Endothelial cell of umbilical vein (primary cell): ENCODE measurements at regions not wholly inside any gene's neighbourhood (a gene's known extent, or its start where the extent isn't known, plus 50 kb on each side); places are given as distances from the start of the nearest gene placed in this dataset.

ENCODE experiments used
- BruUV-seq: library from RNA; stranded (reverse); fragments of 400-500 nt; replicated peaks from 2 replicates; lab custom pipeline; 2021; lab: Mats Ljungman, UMichigan
- CTCF ChIA-PET: fragments of 300-600, 350-600 bp; sonication (Branson Sonifier 250); formaldehyde crosslinking; loops from one replicate; lab custom pipeline; 2021; ENCODE audit warnings: antibody characterized with exemption, inconsistent platforms; lab: Charles Lee
- POLR2A ChIA-PET: fragments of 300-600, 350-600 bp; sonication (Branson Sonifier 250); formaldehyde crosslinking; loops from one replicate; lab custom pipeline; 2021; ENCODE audit warnings: antibody characterized with exemption, inconsistent platforms; lab: Charles Lee
- DNase-seq: peaks from one replicate; pipeline ENCODE4 v3.0.0-alpha.2; 2011; ENCODE audit warnings: low read depth, low spot score
- FAIRE-seq: peaks from 2 replicates; lab custom pipeline; 2011; peaks lifted over from hg19 to GRCh38; lab: Jason Lieb, UNC
- H2AFZ ChIP-seq: 2 replicates; pipeline ENCODE4 v1.6.0; 2012; ENCODE audit warnings: low read depth, low read length, control low read depth, inconsistent platforms
- H3K27ac ChIP-seq: 2 replicates; pipeline ENCODE4 v1.5.1; 2011; ENCODE audit warnings: low read depth, mild to moderate bottlenecking, control low read depth, low read length, moderate library complexity; ENCODE audit not compliant: insufficient read depth
- H3K27me3 ChIP-seq, 2 experiments: 2 replicates each; pipeline versions ENCODE4 v1.6.0 to v1.6.1; 2011; ENCODE audit warnings: low read length in 2 of 2, mixed read lengths in 1 of 2; ENCODE audit not compliant: control insufficient read depth in 2 of 2, insufficient read depth in 2 of 2
- H3K36me3 ChIP-seq, 2 experiments: 2 replicates in 1 of 2; 3 replicates in 1 of 2; pipeline ENCODE4 v1.5.1; 2011; ENCODE audit warnings: low read length in 2 of 2, mild to moderate bottlenecking in 1 of 2, moderate library complexity in 1 of 2; ENCODE audit not compliant: control insufficient read depth in 2 of 2, insufficient read depth in 2 of 2; ENCODE audit errors: extremely low read depth in 1 of 2
- H3K4me1 ChIP-seq: 3 replicates; pipeline ENCODE4 v1.5.1; 2011; ENCODE audit warnings: mild to moderate bottlenecking, low read length; ENCODE audit not compliant: control insufficient read depth, insufficient read depth; ENCODE audit errors: extremely low read depth
- H3K4me2 ChIP-seq: 2 replicates; pipeline ENCODE4 v1.6.1; 2011; ENCODE audit warnings: low read length, control low read depth, mixed read lengths; ENCODE audit not compliant: insufficient read depth
- H3K4me3 ChIP-seq, 3 experiments: fragments of 200-600 bp in 1 of 3; sonication (generic), shearing (Covaris generic) in 1 of 3; replicated peaks in 1 of 3; 2 replicates each; pipeline ENCODE4 v1.5.1; 2011 to 2016; ENCODE audit warnings: control low read depth in 3 of 3, low read length in 3 of 3, mild to moderate bottlenecking in 2 of 3, inconsistent platforms in 1 of 3, low read depth in 1 of 3, moderate library complexity in 1 of 3; ENCODE audit not compliant: insufficient read depth in 1 of 3
- H3K79me2 ChIP-seq: 2 replicates; pipeline ENCODE4 v1.6.0; 2012; ENCODE audit warnings: low read length, inconsistent platforms; ENCODE audit not compliant: control insufficient read depth, insufficient read depth
- H3K9ac ChIP-seq: replicated peaks from 2 replicates; pipeline ENCODE3; 2011; ENCODE audit warnings: low read length, control low read depth; ENCODE audit not compliant: insufficient read depth; ENCODE audit errors: extremely low read depth
- H3K9me1 ChIP-seq: replicated peaks from 3 replicates; pipeline ENCODE4 v1.6.0; 2011; ENCODE audit warnings: mild to moderate bottlenecking, low read length; ENCODE audit not compliant: control insufficient read depth, insufficient read depth; ENCODE audit errors: extremely low read depth
- H3K9me3 ChIP-seq: replicated peaks from 2 replicates; pipeline ENCODE4 v1.5.1; 2012; ENCODE audit warnings: low read length, inconsistent platforms; ENCODE audit not compliant: control insufficient read depth, insufficient read depth
- H4K20me1 ChIP-seq: replicated peaks from 2 replicates; pipeline ENCODE3; 2011; ENCODE audit warnings: mild to moderate bottlenecking, low read length; ENCODE audit not compliant: control insufficient read depth, insufficient read depth; ENCODE audit errors: extremely low read depth
- CTCF ChIP-seq, 2 donors: IDR thresholded peaks; 1 replicate in 1 of 2; 2 replicates in 1 of 2; pipeline ENCODE4 v1.5.1; 2011; ENCODE audit warnings: low read length in 2 of 2, mild to moderate bottlenecking in 2 of 2, moderate library complexity in 2 of 2, control low read depth in 1 of 2, inconsistent platforms in 1 of 2, low read depth in 1 of 2; ENCODE audit not compliant: insufficient read depth in 1 of 2; ENCODE audit errors: extremely low read depth in 1 of 2
- EZH2 ChIP-seq: IDR thresholded peaks from 2 replicates; pipeline ENCODE4 v1.6.1; 2012; ENCODE audit warnings: borderline replicate concordance, low read depth, mild to moderate bottlenecking, moderate library complexity, low read length, inconsistent platforms; ENCODE audit not compliant: severe bottlenecking
- FOS ChIP-seq: IDR thresholded peaks from 2 replicates; pipeline ENCODE4 v1.6.1; 2011; ENCODE audit warnings: mild to moderate bottlenecking, low read length, moderate library complexity, borderline replicate concordance; ENCODE audit not compliant: insufficient read depth
- GATA2 ChIP-seq: IDR thresholded peaks from 2 replicates; pipeline ENCODE4 v1.7.0; 2011; ENCODE audit warnings: low read depth, mild to moderate bottlenecking, moderate library complexity, mixed read lengths, low read length; ENCODE audit not compliant: insufficient read length, insufficient read depth
- JUN ChIP-seq: IDR thresholded peaks from 2 replicates; pipeline ENCODE4 v1.6.1; 2011; ENCODE audit warnings: borderline replicate concordance, low read depth; ENCODE audit not compliant: insufficient read length, insufficient read depth
- MYC ChIP-seq: IDR thresholded peaks from one replicate; pipeline ENCODE4 v1.6.1; 2011; ENCODE audit warnings: mild to moderate bottlenecking, low read depth, low read length
- POLR2A ChIP-seq: IDR thresholded peaks from 2 replicates; pipeline ENCODE4 v1.6.1; 2012; ENCODE audit warnings: low read depth, mild to moderate bottlenecking, control low read depth, low read length
- POLR2AphosphoS5 ChIP-seq: IDR thresholded peaks from 2 replicates; pipeline ENCODE4 v1.6.1; 2012; ENCODE audit warnings: low read depth, mild to moderate bottlenecking, control low read depth, low read length, moderate library complexity; ENCODE audit not compliant: insufficient read depth
- dilution Hi-C: fragments of 300-500 bp; cut with MboI; formaldehyde crosslinking; loops from one replicate; pipeline ENCODE4 v1.15.0; 2019; ENCODE audit warnings: low sequenced_read_pairs; ENCODE audit not compliant: extremely low pct_ligation_motif_present
- intact Hi-C: fragments of 100-400 bp; cut with micrococcal nuclease; formaldehyde crosslinking; loops from one replicate; pipeline ENCODE4 v1.10.0; 2022
- TF ChIP-seq, protein P1 (sequence below): IDR thresholded peaks from 2 replicates; pipeline ENCODE4 v1.6.1; 2011; ENCODE audit not compliant: insufficient read depth, insufficient read length

DNA sequence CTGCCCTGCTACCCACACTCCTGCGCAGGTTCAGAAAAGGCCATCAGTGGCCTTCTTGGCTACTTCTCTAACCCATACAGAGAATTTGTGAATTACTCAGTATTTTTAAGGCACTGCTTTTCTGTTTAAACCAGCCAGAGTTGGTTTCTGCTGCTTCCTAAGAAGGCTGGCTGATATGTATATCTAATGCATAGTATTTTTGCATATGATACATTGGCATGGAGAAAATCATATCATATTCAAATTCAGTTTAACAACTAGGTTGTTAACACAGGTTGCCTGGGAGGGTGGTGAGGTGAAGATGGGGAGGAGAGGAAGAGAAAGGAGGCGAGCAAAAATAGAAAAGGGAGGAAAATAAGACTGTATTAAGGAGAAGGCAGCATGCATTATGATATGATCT, 132.8 kb upstream of the ADPGK start:
- H3K27me3 ChIP-seq, result peaks cover 0 to 2% of the 10 kb centered on the region in 2 experiments
- no peak overlapping the region for H3K4me3 ChIP-seq
- DNase-seq, result no peak
- POLR2A ChIA-PET, result no interaction called here
- no peak for FAIRE-seq
- no peak overlapping the region for H3K4me2 ChIP-seq
- H3K9ac ChIP-seq, result no peak overlapping the region
- no peaks in the 10 kb centered on the region for H3K36me3 ChIP-seq
- dilution Hi-C loops (no loop called here), intact Hi-C loops (no loop called here)
- CTCF ChIA-PET, result no interaction called here
- no TSS peak for BruUV-seq
- H2AFZ ChIP-seq, result no peak overlapping the region
- H3K79me2 ChIP-seq, result no peaks in the 10 kb centered on the region
- TF ChIP-seq POLR2AphosphoS5 (no peak), FOS (no peak), GATA2 (no peak), EZH2 (no peak), POLR2A (no peak), MYC (no peak), CTCF (IDR thresholded peaks at IDR 0.05; ENCODE audit: extremely low read depth in 1 of 2, insufficient read depth in 1 of 2, low read depth in 1 of 2, low read length in 2 of 2) (no peak), JUN (no peak)
- TF ChIP-seq, protein P1, sequence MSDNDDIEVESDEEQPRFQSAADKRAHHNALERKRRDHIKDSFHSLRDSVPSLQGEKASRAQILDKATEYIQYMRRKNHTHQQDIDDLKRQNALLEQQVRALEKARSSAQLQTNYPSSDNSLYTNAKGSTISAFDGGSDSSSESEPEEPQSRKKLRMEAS, result no peak
- no peak overlapping the region for H3K27ac ChIP-seq
- H3K4me1 ChIP-seq, result no peaks in the 10 kb centered on the region
- no peaks in the 10 kb centered on the region for H4K20me1 ChIP-seq
- H3K9me1 ChIP-seq, result no peaks in the 10 kb centered on the region
- no peaks in the 10 kb centered on the region for H3K9me3 ChIP-seq
